HG03103 (cell line): ENCODE measurements at regions not wholly inside any gene's neighbourhood (a gene's known extent, or its start where the extent isn't known, plus 50 kb on each side); places are given as distances from the start of the nearest gene placed in this dataset.

Experiments
- ATAC-seq: cut with Tn5 transposase; IDR thresholded peaks from one replicate; pipeline ENCODE4 v1.9.1; 2021; ENCODE audit warnings: low read depth; ENCODE audit not compliant: unreplicated experiment

- ATAC-seq: no peak
These were observed 68.5 kb upstream of the DUSP22 start for GRCh38 chr6:223763-224162.

GRCh38 chr6:224350-224749, 67.9 kb upstream of the DUSP22 start:
- ATAC-seq: no peak

GRCh38 chr6:225121-225721, 67.1 kb upstream of the DUSP22 start:
- no peak for ATAC-seq

- no peak for ATAC-seq
These were observed 66.4 kb upstream of the DUSP22 start for GRCh38 chr6:225907-226306.

- ATAC-seq: no peak
These were observed 65.7 kb upstream of the DUSP22 start for GRCh38 chr6:226516-227073.

- ATAC-seq: no peak
These were observed 65.1 kb upstream of the DUSP22 start for GRCh38 chr6:227074-227782.

- no peak for ATAC-seq
These were observed 64.4 kb upstream of the DUSP22 start for GRCh38 chr6:227812-228338.

GRCh38 chr6:228881-229651, 63.2 kb upstream of the DUSP22 start:
- peak; percentile 29 for ATAC-seq

GRCh38 chr6:231779-232178, 60.5 kb upstream of the DUSP22 start:
- no peak for ATAC-seq

- ATAC-seq: no peak
These were observed 59.2 kb upstream of the DUSP22 start for GRCh38 chr6:232982-233640.

- ATAC-seq: no peak
These were observed 57.4 kb upstream of the DUSP22 start for GRCh38 chr6:234706-235372.

GRCh38 chr6:235763-236360, 56.4 kb upstream of the DUSP22 start:
- no peak for ATAC-seq

- ATAC-seq: no peak
These were observed 55.8 kb upstream of the DUSP22 start for GRCh38 chr6:236519-236918.

GRCh38 chr6:240151-240550, 52.1 kb upstream of the DUSP22 start:
- ATAC-seq: no peak

GRCh38 chr6:241336-241865, 50.9 kb upstream of the DUSP22 start:
- ATAC-seq: no peak
